Sigmoid colon (tissue), 4 donors: ENCODE measurements at regions not wholly inside any gene's neighbourhood (a gene's known extent, or its start where the extent isn't known, plus 50 kb on each side); places are given as distances from the start of the nearest gene placed in this dataset.

Source experiments
- EP300 ChIP-seq, 4 donors: sonication (generic); formaldehyde crosslinking; IDR thresholded peaks; one replicate each; pipeline ENCODE4 v1.6.1; 2017; ENCODE audit warnings: antibody characterized with exemption in 4 of 4
- POLR2A ChIP-seq, 2 donors: fragments of 450-650 bp; IDR thresholded peaks; one replicate each; pipeline ENCODE4 v1.6.1; 2016; ENCODE audit warnings: antibody characterized with exemption in 2 of 2, mild to moderate bottlenecking in 2 of 2, moderate library complexity in 2 of 2
- POLR2AphosphoS5 ChIP-seq, 4 donors: sonication (generic); formaldehyde crosslinking; IDR thresholded peaks; one replicate each; pipeline ENCODE4 v1.6.1; 2017; ENCODE audit warnings: antibody characterized with exemption in 4 of 4
- TF ChIP-seq, protein P1 (sequence below), 4 experiments: fragments of 450-650 bp in 3 of 4; fragments of 200-600 bp in 1 of 4; IDR thresholded peaks; one replicate each; pipeline ENCODE4 v1.5.1; 2016 to 2019; ENCODE audit warnings: antibody characterized with exemption in 4 of 4, mild to moderate bottlenecking in 3 of 4, moderate library complexity in 2 of 4

DNA sequence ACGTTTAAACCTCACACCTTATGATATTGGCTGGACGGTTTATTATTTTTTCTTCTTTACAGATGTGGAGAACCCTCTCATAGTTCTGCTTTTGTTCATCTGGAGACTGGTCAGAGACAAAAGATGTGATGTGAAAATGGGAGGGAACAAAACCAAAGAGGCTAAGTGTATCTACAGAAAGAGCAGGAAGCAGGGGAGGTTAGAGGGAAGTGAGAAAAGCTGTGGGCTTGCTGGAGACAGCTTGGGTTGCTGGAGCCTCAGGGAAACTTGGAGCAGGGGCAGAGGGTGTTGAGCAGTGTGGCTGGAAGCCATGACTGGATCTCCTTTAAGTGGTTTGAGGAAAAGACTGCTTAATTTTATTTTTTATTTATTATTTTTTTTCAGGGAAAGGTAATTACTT, 79.0 kb upstream of the SNX19 start:
- TF ChIP-seq, protein P1, sequence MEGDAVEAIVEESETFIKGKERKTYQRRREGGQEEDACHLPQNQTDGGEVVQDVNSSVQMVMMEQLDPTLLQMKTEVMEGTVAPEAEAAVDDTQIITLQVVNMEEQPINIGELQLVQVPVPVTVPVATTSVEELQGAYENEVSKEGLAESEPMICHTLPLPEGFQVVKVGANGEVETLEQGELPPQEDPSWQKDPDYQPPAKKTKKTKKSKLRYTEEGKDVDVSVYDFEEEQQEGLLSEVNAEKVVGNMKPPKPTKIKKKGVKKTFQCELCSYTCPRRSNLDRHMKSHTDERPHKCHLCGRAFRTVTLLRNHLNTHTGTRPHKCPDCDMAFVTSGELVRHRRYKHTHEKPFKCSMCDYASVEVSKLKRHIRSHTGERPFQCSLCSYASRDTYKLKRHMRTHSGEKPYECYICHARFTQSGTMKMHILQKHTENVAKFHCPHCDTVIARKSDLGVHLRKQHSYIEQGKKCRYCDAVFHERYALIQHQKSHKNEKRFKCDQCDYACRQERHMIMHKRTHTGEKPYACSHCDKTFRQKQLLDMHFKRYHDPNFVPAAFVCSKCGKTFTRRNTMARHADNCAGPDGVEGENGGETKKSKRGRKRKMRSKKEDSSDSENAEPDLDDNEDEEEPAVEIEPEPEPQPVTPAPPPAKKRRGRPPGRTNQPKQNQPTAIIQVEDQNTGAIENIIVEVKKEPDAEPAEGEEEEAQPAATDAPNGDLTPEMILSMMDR (IDR thresholded peaks at IDR 0.05), result no peak
- TF ChIP-seq EP300 (IDR thresholded peaks at IDR 0.05) (no peak), POLR2A (IDR thresholded peaks at IDR 0.05) (no peak), POLR2AphosphoS5 (IDR thresholded peaks at IDR 0.05) (no peak)
